BLaER1 treated with 17β-estradiol and CSF1 and Interleukin-3, amounts not matched to agents 10 nM and 100 nM (cell line): ENCODE measurements at regions not wholly inside any gene's neighbourhood (a gene's known extent, or its start where the extent isn't known, plus 50 kb on each side); places are given as distances from the start of the nearest gene placed in this dataset.

Experiments used
- H3K27ac ChIP-seq, 11 experiments: shearing (Covaris generic); formaldehyde crosslinking; 2 replicates each; pipeline ENCODE4 v1.8.1; 2022
- H3K27me3 ChIP-seq, 11 experiments: shearing (Covaris generic); formaldehyde crosslinking; 2 replicates each; pipeline ENCODE4 v1.8.1; 2022
- H3K36me3 ChIP-seq, 11 experiments: shearing (Covaris generic); formaldehyde crosslinking; 2 replicates each; pipeline ENCODE4 v1.8.1; 2022
- H3K4me1 ChIP-seq, 10 experiments: shearing (Covaris generic); formaldehyde crosslinking; 2 replicates each; pipeline ENCODE4 v1.8.1; 2022
- H3K4me2 ChIP-seq, 11 experiments: shearing (Covaris generic); formaldehyde crosslinking; 2 replicates each; pipeline ENCODE4 v1.8.1; 2022
- H3K4me3 ChIP-seq, 10 experiments: shearing (Covaris generic); formaldehyde crosslinking; 2 replicates each; pipeline ENCODE4 v1.8.1; 2022
- H3K9ac ChIP-seq, 11 experiments: shearing (Covaris generic); formaldehyde crosslinking; 2 replicates each; pipeline ENCODE4 v1.8.1; 2022
- H3K9me3 ChIP-seq, 11 experiments: shearing (Covaris generic); formaldehyde crosslinking; replicated peaks in 1 of 11; 2 replicates each; pipeline ENCODE4 v1.8.1; 2022
- H4K20me1 ChIP-seq, 11 experiments: shearing (Covaris generic); formaldehyde crosslinking; 2 replicates each; pipeline ENCODE4 v1.8.1; 2022
- Cebpa-rat ChIP-seq, 11 experiments: shearing (Covaris generic); IDR thresholded peaks; 2 replicates each; pipeline ENCODE4 v1.8.1; 2022

GRCh38 chr6:139801571-139802321 is 427.3 kb upstream of the CITED2 start:
- no peaks in the 10 kb centered on the region for H3K36me3 ChIP-seq
- no peak overlapping the region for H3K9ac ChIP-seq
- no peak overlapping the region for H3K27ac ChIP-seq
- no peaks in the 10 kb centered on the region for H4K20me1 ChIP-seq
- H3K4me3 ChIP-seq: no peak overlapping the region
- peaks cover 16 to 19% (median 18%) of the 10 kb centered on the region in 11 experiments; a peak in 21 of 22 replicates for H3K9me3 ChIP-seq
- H3K4me1 ChIP-seq: no peaks in the 10 kb centered on the region
- H3K4me2 ChIP-seq: no peak overlapping the region
- no peaks in the 10 kb centered on the region for H3K27me3 ChIP-seq
- TF ChIP-seq Cebpa-rat (IDR thresholded peaks at IDR 0.05): no peak

- Histone ChIP-seq H3K9me3 (peaks cover 16 to 19% (median 18%) of the 10 kb centered on the region in 11 experiments; a peak in 21 of 22 replicates), H4K20me1 (no peaks in the 10 kb centered on the region), H3K4me1 (no peaks in the 10 kb centered on the region), H3K4me3 (no peak overlapping the region), H3K36me3 (no peaks in the 10 kb centered on the region), H3K9ac (no peak overlapping the region), H3K27me3 (no peaks in the 10 kb centered on the region), H3K27ac (no peak overlapping the region), H3K4me2 (no peak overlapping the region)
- TF ChIP-seq Cebpa-rat (IDR thresholded peaks at IDR 0.05): no peak
These were observed 426.4 kb upstream of the CITED2 start for GRCh38 chr6:139800837-139801236.

- Histone ChIP-seq H4K20me1 (no peaks in the 10 kb centered on the region), H3K4me3 (no peak overlapping the region), H3K27ac (no peak overlapping the region), H3K4me2 (no peak overlapping the region), H3K9ac (no peak overlapping the region), H3K4me1 (no peaks in the 10 kb centered on the region), H3K27me3 (no peaks in the 10 kb centered on the region), H3K36me3 (no peaks in the 10 kb centered on the region), H3K9me3 (peaks cover 0 to 10% (median 0%) of the 10 kb centered on the region in 11 experiments; a peak in 2 of 22 replicates)
- no peak for TF ChIP-seq Cebpa-rat (IDR thresholded peaks at IDR 0.05)
These were observed 416.1 kb upstream of the CITED2 start for GRCh38 chr6:139790527-139790926.

- H3K9ac ChIP-seq: no peak overlapping the region
- no peaks in the 10 kb centered on the region for H3K36me3 ChIP-seq
- peaks cover 0 to 17% (median 0%) of the 10 kb centered on the region in 11 experiments; a peak in 4 of 22 replicates for H3K9me3 ChIP-seq
- H3K27ac ChIP-seq: no peak overlapping the region
- no peaks in the 10 kb centered on the region for H3K4me1 ChIP-seq
- no peak overlapping the region for H3K4me3 ChIP-seq
- no peaks in the 10 kb centered on the region for H4K20me1 ChIP-seq
- no peak for TF ChIP-seq Cebpa-rat (IDR thresholded peaks at IDR 0.05)
- H3K27me3 ChIP-seq: no peaks in the 10 kb centered on the region
- H3K4me2 ChIP-seq: no peak overlapping the region
These were observed 409.8 kb upstream of the CITED2 start for GRCh38 chr6:139784222-139784769.

- H4K20me1 ChIP-seq: no peaks in the 10 kb centered on the region
- H3K9ac ChIP-seq: no peak overlapping the region
- no peaks in the 10 kb centered on the region for H3K27me3 ChIP-seq
- no peaks in the 10 kb centered on the region for H3K36me3 ChIP-seq
- H3K9me3 ChIP-seq: peaks cover 0 to 10% (median 0%) of the 10 kb centered on the region in 11 experiments; a peak in 3 of 22 replicates
- TF ChIP-seq Cebpa-rat (IDR thresholded peaks at IDR 0.05): no peak
- no peak overlapping the region for H3K27ac ChIP-seq
- no peak overlapping the region for H3K4me3 ChIP-seq
- H3K4me2 ChIP-seq: no peak overlapping the region
- no peaks in the 10 kb centered on the region for H3K4me1 ChIP-seq
These were observed 405.7 kb upstream of the CITED2 start for GRCh38 chr6:139779988-139780774.

GRCh38 chr6:139778688-139779087 is 404.2 kb upstream of the CITED2 start:
- Histone ChIP-seq H4K20me1 (no peaks in the 10 kb centered on the region), H3K9me3 (peaks cover 0 to under 1% (median 0%) of the 10 kb centered on the region in 11 experiments; a peak in 2 of 22 replicates), H3K4me2 (no peak overlapping the region), H3K27ac (no peak overlapping the region), H3K4me3 (no peak overlapping the region), H3K36me3 (no peaks in the 10 kb centered on the region), H3K4me1 (no peaks in the 10 kb centered on the region), H3K9ac (no peak overlapping the region), H3K27me3 (no peaks in the 10 kb centered on the region)
- TF ChIP-seq Cebpa-rat (IDR thresholded peaks at IDR 0.05): no peak

GRCh38 chr6:139778106-139778505 is 403.7 kb upstream of the CITED2 start:
- Histone ChIP-seq H3K4me1 (no peaks in the 10 kb centered on the region), H3K4me2 (no peak overlapping the region), H3K27me3 (no peaks in the 10 kb centered on the region), H4K20me1 (no peaks in the 10 kb centered on the region), H3K27ac (no peak overlapping the region), H3K9me3 (no peaks in the 10 kb centered on the region), H3K36me3 (no peaks in the 10 kb centered on the region), H3K4me3 (no peak overlapping the region), H3K9ac (no peak overlapping the region)
- TF ChIP-seq Cebpa-rat (IDR thresholded peaks at IDR 0.05): no peak

GRCh38 chr6:139777202-139777970 is 402.9 kb upstream of the CITED2 start:
- Histone ChIP-seq H3K4me2 (no peak overlapping the region), H3K9ac (no peak overlapping the region), H3K4me3 (no peak overlapping the region), H3K27ac (no peak overlapping the region), H4K20me1 (no peaks in the 10 kb centered on the region), H3K9me3 (no peaks in the 10 kb centered on the region), H3K4me1 (no peaks in the 10 kb centered on the region), H3K27me3 (no peaks in the 10 kb centered on the region), H3K36me3 (no peaks in the 10 kb centered on the region)
- no peak for TF ChIP-seq Cebpa-rat (IDR thresholded peaks at IDR 0.05)

- H3K4me3 ChIP-seq: no peak overlapping the region
These were observed 401.6 kb upstream of the CITED2 start for GRCh38 chr6:139776041-139776440.

More at GRCh38 chr6:139776041-139776440, 401.6 kb upstream of the CITED2 start:
- H3K4me2 ChIP-seq: no peak overlapping the region
- H3K9me3 ChIP-seq: no peaks in the 10 kb centered on the region
- H3K27ac ChIP-seq: no peak overlapping the region
- H3K9ac ChIP-seq: no peak overlapping the region
- H3K4me1 ChIP-seq: no peaks in the 10 kb centered on the region
- no peak for TF ChIP-seq Cebpa-rat (IDR thresholded peaks at IDR 0.05)
- no peaks in the 10 kb centered on the region for H3K27me3 ChIP-seq
- no peaks in the 10 kb centered on the region for H4K20me1 ChIP-seq
- no peaks in the 10 kb centered on the region for H3K36me3 ChIP-seq
